Fibroblast of skin of back (primary cell): ENCODE measurements at regions not wholly inside any gene's neighbourhood (a gene's known extent, or its start where the extent isn't known, plus 50 kb on each side); places are given as distances from the start of the nearest gene placed in this dataset.

Experiments used
- DNase-seq: peaks from one replicate; pipeline ENCODE4 v3.0.0-alpha.2; 2013

DNA sequence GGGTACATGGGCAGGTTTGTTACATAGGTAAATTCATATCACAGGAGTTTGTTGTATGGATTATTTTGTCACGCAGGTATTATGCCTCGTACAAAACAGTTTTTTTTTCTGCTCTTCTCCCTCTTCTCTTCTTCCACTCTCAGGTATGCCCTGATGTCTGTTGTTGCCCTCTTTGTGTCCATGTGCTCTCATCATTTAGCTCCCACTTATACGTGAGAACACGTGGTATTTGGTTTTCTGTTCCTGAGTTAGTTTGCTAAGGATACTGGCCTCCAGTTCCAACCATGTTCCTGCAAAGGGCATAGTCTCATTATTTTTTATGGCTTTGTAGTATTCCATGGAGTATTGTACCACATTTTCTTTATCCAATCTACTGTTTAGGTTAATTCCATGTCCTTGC, 65.7 kb downstream of the UNC5CL start:
- DNase-seq, result no peak

- DNase-seq, result no peak
Observed at GRCh38 chr6:40972814-40973213, 66.2 kb downstream of the UNC5CL start.

DNA sequence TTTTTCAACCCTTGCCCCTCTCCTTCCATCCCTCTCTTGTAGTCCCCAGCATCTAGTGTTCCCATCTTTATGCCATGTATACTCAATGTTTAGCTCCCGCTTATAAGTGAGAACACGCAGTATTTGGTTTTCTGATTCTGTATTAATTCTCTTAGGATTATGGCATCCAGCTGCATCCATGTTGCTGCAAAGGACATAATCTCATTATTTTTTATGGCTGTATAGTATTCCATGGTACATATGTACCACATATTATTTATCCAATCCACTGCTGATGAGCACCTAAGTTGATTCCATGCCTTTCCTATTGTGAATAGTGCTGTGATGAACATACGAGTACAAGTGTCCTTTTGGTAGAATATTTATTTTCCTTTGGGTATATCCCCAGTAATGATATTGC, 66.8 kb downstream of the UNC5CL start:
- no peak for DNase-seq

DNA sequence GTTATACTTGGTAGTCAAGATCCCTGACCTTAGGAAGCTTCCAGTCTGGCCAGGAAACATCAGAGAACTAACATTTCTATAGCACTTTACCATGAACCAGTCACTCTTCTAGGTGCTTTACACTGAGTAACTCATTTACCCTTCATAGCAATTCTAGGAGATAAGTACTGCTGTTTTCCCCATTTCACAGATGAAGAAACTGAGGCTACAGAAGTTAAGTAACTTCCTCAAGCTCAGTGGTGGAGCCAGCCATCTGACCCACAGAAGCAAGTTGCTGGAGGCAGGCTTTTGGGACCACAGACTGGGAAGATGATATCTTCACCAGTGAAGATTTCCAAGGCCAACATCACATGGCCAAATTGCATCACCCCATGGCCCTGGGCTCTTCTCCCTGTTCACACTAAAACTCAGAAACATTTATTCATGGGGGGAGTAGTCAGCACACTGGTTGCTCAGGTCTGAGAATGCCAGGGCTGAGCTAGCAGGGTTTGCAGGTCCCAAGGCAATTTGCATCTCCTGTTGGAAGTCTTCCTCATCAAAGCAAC, 70.3 kb downstream of the UNC5CL start:
- no peak for DNase-seq

DNA sequence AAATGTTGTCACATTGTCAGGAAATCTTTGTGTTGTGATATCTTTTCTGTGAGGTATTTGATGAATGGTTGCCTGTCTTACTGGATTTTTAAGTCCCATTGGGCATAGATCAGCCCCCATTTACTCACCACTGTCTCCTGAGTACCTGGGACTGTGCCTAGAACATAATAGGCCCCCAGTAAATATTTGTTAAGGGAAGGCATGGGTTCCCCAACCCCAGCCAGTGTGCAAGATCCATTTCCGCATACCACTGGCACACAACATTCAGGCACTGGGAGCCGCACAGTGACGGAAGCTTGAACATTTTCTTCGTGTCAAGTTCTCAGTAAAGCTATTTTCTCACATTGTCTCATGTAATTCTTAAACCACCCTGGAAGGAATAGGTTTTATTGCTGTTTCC, 72.2 kb downstream of the UNC5CL start:
- DNase-seq, result no peak

GRCh38 chr6:40965046-40965445, 74.0 kb downstream of the UNC5CL start:
- peak; percentile 46 for DNase-seq

GRCh38 chr6:40963019-40963418, 76.0 kb downstream of the UNC5CL start:
- DNase-seq, result no peak

DNA sequence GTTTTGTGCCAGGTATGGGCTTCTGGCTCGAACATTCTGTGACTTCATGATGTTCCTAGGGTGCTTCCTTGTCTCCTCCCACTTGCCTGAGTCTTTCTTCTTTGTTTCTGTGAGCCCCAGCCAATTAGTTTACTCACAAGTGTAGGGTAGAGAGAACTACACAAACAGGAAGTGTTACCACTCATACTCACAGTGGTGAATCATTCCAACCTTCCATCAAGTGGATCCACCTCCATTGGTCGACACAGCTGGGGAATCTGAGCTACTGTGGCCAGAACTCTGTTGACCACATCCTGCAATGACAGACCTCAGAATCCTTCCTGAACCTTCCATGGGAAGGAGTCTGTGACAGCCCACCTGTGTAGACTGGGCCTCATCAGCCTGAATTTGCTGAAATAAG, 76.8 kb downstream of the UNC5CL start:
- peak; percentile 91 for DNase-seq

DNA sequence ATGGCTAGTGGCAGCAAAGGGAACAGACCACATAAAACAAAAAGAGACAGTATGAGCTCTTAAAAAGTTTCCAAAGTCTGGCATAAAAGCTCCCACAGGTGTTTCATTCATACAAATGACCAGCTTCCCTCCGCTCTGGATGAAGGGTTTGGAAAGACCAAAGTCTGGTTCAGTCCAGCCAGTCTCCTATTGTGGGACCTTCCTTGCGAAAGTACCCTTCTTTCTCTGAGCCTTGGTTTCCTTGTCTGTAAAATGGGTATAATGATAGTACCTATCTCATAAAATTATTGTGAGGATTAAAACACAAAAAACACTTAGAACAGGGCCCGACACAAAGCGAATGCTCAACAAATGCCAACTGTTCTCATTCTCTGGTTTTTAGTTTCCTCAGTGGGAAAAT, 77.2 kb downstream of the UNC5CL start:
- DNase-seq, result no peak

DNA sequence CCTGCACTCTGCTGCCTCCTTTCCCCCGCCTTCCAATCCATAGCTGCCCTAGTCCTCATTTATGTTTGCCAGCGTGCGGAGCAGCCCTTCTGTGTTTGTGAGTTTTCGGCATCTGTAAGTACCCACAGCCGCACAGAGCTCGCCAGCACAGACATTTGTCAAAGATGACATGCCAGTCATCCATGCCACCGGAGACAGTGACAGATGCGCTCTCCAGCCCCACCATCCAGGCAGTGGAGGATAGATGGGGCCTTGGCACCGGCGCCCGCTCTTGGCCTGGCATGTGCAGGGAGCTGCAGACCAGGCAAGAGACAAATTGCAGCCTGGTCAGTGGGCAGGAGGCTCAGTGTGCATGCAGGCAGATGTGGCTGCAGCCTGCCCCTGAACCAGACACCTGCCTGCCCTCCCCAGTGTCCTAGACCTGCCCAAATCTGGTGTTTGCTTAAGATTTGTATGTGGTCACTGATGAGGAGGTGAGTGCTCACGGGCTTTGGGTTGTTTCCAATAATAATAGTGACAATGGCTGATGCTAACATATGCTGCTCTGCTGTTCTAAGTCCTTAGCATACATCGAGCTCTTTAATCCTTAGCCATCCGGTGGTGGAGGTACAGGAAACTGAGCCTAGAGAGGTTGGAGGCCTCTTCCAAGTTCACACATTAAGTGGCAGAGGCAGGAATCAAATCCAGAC, 78.1 kb downstream of the UNC5CL start:
- DNase-seq, result no peak

DNA sequence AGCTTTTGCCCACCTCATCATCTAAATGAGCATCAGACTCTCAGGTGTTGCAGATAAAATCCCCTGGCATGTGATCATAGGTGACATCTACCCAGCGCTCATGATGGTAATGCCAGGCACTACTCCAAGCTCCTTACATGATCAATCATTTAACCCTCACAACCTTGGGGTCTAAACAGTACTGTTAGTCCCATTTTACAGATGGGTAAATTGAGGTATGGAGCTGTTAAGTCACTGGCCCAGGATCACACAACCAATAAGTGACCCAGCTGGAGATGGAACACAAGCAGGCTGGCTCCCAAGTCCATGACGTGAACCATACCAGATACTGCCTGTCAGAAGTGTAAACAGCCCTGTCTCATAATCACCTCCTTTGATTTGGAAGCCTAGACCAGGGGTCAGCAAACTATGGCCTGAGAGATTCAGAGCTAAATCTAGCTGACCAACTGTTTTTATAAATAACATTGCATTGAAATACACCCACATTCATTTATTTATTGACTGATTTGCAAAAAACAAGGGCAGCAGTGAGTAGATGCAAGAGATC, 79.2 kb downstream of the UNC5CL start:
- DNase-seq, result no peak

GRCh38 chr6:40958738-40959137, 80.3 kb downstream of the UNC5CL start:
- peak; percentile 61 for DNase-seq

DNA sequence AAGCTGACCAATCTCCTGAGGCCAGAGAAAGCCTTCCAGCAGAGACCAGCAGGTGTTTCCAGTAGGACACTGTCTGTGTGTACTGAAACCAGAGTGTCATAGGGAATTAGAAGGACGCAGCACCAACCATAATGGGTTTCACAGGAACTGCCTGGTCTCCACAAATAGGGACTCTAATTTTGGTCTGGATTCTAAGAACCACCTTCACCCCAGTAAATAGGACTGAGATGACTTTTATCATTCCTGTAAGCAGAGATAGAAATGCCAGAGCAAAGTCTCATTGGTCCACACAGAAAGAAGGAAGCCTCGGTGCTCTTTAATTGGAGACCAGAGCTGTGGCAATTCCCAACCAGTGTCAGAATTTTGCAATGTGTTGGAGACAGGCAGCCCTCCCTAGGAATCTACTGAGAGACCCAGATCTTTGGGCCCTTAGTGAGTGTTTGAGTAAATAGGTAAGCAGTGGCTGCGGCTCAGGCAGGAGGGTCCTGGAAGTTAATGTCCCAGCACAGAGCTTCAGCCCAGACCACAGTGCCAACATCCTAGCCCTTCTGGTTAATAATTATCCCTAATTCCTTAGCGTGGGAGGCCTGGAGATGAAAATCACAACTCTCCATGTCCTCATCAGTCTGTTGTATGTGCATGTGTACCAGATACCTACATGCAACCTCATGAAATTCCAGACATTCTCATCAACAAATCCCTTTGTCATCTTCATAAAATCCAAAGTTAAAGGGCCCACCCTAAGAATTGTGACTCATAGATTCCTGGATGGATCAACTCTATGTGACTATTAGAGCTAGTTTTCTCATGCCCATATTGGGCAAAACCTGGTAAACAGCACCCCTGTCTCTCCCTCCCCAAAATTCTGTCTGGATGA, 81.2 kb downstream of the UNC5CL start:
- peak; percentile 96 for DNase-seq

DNA sequence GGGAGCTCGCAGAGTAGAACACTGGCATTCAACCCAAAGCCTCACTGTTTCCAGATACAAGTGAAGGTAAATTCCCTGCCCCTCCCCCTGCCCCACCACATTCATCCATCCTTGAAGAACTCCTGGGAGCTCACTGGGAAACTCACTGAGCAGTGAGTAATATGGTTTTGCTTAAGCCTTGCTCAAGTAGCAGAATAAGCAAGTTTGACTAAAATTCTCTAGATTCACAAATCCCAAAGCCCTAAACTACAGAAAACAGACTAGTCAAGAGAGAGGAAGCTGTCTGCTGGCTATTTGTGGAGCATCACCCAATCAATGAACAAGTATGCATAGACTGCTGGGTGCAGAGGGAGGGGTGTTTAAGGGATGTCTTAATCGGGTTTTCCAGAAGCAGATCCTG, 82.1 kb downstream of the UNC5CL start:
- peak; percentile 77 for DNase-seq

DNA sequence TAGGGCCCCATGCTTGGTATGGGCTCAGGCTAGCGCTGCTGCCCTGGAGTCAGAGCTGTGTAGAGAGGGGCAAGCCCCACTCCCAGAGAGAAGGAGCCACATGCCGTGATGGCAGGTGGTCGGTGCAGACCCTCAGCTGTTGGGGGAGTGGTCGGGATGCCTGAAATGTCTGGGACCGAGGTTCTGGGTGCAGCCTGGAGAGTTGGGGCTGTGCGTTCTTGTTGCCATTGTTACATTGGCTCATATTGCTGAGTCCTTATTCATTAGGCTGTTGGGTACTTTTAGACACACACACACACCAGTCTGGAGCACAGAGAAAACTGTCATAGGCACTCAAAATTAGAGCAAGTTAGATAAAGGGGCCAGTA, 83.9 kb downstream of the UNC5CL start:
- DNase-seq, result no peak

GRCh38 chr6:40954446-40955177, 84.4 kb downstream of the UNC5CL start:
- DNase-seq, result no peak

DNA sequence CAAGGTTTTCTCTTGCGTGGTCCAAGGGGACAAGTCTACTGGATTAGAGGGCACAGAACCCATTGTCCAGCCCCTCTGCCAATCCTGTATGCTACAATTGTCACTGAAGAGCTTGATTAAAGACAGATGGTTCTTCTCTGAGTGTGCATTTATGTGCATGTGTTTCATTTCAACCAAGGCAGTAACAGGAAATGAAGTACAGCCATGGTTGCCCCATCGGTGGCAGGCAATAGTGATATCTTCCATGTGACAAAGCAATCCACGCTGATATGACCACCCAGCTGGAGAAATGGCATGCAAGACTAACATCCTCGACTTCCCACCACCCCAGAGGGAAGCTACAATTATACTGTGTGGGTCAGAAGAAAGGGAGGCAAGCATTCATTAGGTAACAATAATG, 85.5 kb downstream of the UNC5CL start:
- peak; percentile 41 for DNase-seq

DNA sequence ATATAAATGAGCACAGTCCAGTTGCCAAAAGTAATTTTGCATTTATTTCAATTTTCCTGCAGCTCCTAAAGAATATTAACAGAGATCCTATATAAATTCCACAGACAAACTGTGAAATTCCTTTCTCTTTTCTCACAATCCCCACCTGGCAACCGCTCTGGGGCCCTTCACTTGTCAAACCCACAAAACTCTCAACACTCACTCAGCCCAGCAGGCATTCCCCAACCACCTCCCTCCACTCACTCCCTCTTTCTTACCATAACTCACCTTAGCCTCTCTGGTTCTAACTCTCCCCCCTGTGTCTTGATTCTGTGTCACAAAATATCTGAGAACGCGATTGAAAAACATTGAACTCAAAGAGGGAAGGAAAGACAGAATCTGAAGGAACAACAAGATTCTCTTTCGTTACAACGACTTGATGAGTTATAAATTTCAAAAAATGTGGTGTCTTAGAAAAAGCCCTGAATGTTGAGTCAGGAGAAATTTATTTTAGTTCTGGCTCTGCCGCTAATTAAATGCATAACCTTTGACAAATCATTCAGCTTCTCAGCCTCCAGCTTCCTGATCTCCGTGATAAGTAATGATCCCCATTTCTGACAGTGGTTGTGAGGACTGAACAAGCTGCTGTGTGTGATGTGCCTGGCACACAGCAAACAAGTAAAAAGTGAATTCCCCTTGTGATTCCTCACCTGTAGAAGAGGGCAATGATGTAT, 87.9 kb downstream of the UNC5CL start:
- peak; percentile 74 for DNase-seq

GRCh38 chr6:40948570-40948969, 90.5 kb downstream of the UNC5CL start:
- DNase-seq, result peak; percentile 40

DNA sequence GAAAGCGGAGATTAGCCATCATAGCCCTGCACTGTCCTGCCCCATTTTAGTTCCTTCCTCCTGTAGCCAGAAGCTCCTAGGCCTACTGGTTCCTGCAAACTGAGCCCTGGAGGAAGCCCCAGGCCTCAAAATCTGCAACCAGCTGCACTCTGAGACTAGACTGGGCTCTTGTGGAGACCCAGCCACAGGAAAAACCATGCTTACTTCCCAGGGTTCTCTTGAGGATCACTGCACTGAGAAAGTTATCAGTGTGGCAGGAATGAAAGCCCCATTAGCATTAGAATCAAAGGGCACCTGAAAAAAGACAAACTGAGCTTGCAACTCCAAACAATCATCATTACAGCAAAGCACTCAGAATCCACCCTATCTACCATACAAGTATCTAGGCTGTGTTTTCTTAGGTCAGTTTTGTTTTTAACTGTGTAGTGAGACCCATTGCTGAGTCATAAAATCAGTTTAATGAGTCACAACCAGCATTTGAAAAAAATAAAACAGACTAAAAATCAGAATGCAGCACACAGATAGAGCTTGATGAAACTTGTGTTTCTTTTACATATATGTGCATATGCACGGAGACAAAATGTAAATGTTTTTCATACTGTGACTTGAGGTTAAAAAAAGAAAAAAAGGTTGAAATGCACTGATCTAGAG, 91.0 kb downstream of the UNC5CL start:
- peak; percentile 85 for DNase-seq

DNA sequence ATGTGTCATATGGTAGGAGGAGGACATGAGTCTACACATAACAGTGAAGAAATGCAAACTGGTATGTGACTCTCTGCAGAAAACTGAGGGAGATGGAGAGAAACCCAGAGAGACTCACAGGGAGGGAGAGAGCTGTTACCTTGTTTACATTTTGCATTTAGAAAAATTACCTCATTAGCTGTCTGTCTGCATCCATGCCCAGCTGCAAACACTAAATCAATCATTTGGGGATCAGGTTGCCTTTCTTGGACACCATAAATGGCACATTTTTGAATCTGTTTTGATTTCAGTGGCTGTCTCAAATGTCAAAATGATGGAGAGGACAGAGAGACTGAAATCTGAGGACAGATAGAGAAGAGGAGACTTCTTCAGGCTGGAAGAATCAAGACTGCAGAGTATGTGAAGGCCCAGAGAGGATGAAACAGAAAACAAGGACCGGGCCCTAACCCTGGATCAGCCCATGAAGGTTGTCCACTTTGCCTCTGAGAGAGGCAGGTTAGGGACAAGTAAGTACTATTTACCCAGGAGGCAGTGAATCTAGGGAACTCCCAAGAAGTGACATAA, 92.2 kb downstream of the UNC5CL start:
- no peak for DNase-seq
